Bronchial epithelial cell (primary cell): ENCODE measurements at regions not wholly inside any gene's neighbourhood (a gene's known extent, or its start where the extent isn't known, plus 50 kb on each side); places are given as distances from the start of the nearest gene placed in this dataset.
"Not testable (repeated sequence)": the region's sequence is repeated elsewhere in the genome, so short reads cannot be mapped to it uniquely, and the experiment has no call there.

Experiments
- DNase-seq: peaks from one replicate; pipeline ENCODE4 v3.0.0-alpha.2; 2010; ENCODE audit warnings: low read depth
- FAIRE-seq: peaks from 2 replicates; lab custom pipeline; 2011; peaks lifted over from hg19 to GRCh38; lab: Jason Lieb, UNC
- H3K27me3 ChIP-seq: 2 replicates; pipeline ENCODE4 v1.5.1; 2011; ENCODE audit warnings: low read length; ENCODE audit not compliant: control insufficient read depth, insufficient read depth
- H3K36me3 ChIP-seq: 2 replicates; pipeline ENCODE4 v1.5.1; 2011; ENCODE audit warnings: low read length; ENCODE audit not compliant: control insufficient read depth, insufficient read depth
- H3K4me3 ChIP-seq: 2 replicates; pipeline ENCODE4 v1.5.1; 2011; ENCODE audit warnings: mild to moderate bottlenecking, low read depth, low read length, control low read depth
- CTCF ChIP-seq: IDR thresholded peaks from 2 replicates; pipeline ENCODE4 v1.5.1; 2011; ENCODE audit warnings: mild to moderate bottlenecking, moderate library complexity, low read length, control low read depth, inconsistent platforms; ENCODE audit not compliant: insufficient read depth, severe bottlenecking

DNA sequence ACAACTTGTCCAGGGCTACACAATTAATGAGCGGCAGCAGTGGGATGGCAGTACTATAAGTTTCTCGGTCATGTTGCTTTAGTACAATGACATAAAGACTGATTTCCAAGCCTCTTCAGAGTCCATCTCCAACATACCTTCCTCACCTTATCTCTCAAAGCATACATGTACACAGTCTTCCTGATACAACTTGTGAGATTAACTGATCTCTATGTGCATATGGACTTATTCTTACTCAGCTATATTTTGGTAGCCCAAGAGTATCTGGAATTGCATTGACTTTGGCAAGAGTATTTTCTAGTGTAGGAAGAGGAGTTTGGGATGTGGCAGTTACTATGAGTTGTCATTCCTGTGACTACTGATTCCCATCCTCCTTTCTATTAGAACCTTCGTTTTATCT, 575.0 kb downstream of the EDEM1 start:
- no peak for DNase-seq
- Histone ChIP-seq H3K27me3 (no peaks in the 10 kb centered on the region), H3K4me3 (no peak overlapping the region), H3K36me3 (no peaks in the 10 kb centered on the region)
- TF ChIP-seq CTCF, result no peak
- no peak for FAIRE-seq

GRCh38 chr3:5766848-5767247, 579.3 kb downstream of the EDEM1 start:
- TF ChIP-seq CTCF, result no peak
- Histone ChIP-seq H3K27me3 (no peaks in the 10 kb centered on the region), H3K36me3 (no peaks in the 10 kb centered on the region), H3K4me3 (no peak overlapping the region)
- FAIRE-seq (no peak), DNase-seq (no peak)

GRCh38 chr3:5767304-5767703, 579.8 kb downstream of the EDEM1 start:
- FAIRE-seq, result no peak
- Histone ChIP-seq H3K27me3 (no peaks in the 10 kb centered on the region), H3K36me3 (no peaks in the 10 kb centered on the region), H3K4me3 (no peak overlapping the region)
- no peak for TF ChIP-seq CTCF
- no peak for DNase-seq

DNA sequence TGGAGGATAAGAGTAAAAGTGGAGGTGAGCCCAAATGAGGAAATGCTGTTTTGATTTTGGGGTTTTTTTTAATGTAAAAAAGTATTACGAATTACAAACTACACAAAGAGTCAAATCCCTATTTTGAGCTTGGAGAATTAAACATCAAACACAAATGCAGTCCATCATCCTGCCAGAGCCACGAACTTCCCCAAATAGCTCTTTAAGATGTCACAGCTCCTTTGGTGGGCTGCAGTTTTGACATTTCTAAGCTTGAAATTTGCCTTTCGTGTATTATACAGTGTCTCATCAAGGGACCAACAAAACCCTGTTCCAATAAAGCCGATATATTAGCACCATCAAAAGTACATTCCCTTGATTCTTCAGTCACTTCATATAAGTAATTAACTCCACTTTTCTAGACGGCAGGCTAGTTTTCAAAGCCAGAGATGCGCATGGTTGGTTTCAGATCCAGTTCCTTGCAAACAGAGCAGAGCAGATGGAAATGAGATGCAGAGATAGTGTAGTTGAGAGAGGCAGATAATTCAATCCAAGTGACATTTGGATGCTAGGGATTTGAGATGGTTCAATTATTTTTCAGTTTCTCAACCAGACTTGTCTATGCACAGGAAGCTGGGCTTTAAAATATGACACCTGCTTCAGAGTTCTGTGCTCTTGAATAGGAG, 580.9 kb downstream of the EDEM1 start:
- FAIRE-seq, result no peak
- no peak for DNase-seq
- Histone ChIP-seq H3K36me3 (no peaks in the 10 kb centered on the region), H3K4me3 (no peak overlapping the region), H3K27me3 (no peaks in the 10 kb centered on the region)
- no peak for TF ChIP-seq CTCF

GRCh38 chr3:5769825-5770224, 582.3 kb downstream of the EDEM1 start:
- no peaks in the 10 kb centered on the region for H3K27me3 ChIP-seq
- no peaks in the 10 kb centered on the region for H3K36me3 ChIP-seq
- TF ChIP-seq CTCF, result no peak
- FAIRE-seq (no peak), DNase-seq (no peak)
- no peak overlapping the region for H3K4me3 ChIP-seq

GRCh38 chr3:5774337-5774736, 586.8 kb downstream of the EDEM1 start:
- DNase-seq, result no peak
- no peak for TF ChIP-seq CTCF
- Histone ChIP-seq H3K27me3 (no peaks in the 10 kb centered on the region), H3K36me3 (no peaks in the 10 kb centered on the region), H3K4me3 (no peak overlapping the region)
- FAIRE-seq, result no peak

DNA sequence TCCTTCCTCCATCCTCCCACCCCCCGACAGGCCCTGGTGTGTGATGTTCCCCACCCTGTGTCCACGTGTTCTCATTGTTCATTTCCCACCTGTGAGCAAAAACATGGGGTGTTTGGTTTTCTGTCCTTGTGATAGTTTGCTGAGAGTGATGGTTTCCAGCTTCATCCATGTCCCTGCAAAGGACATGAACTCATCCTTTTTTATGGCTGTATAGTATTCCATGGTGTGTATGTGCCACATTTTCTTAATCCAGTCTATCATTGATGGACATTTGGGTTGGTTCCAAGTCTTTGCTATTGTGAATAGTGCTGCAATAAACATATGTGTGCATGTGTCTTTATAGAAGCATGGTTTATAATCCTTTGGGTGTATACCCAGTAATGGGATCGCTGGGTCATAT, 587.6 kb downstream of the EDEM1 start:
- not testable (repeated sequence) for H3K27me3 ChIP-seq, DNase-seq, H3K36me3 ChIP-seq, FAIRE-seq, H3K4me3 ChIP-seq
